ENCODE measurements at regions not wholly inside any gene's neighbourhood (a gene's known extent, or its start where the extent isn't known, plus 50 kb on each side); places are given as distances from the start of the nearest gene placed in this dataset.
"Not testable (repeated sequence)": the region's sequence is repeated elsewhere in the genome, so short reads cannot be mapped to it uniquely, and the experiment has no call there.

- Histone ChIP-seq H3K79me2 (ENCODE audit: control insufficient read depth, insufficient read depth, low read length) (no peaks in the 10 kb centered on the region), H3K9me3 (replicated peaks; ENCODE audit: control insufficient read depth, insufficient read depth, low read length) (no peaks in the 10 kb centered on the region), H4K20me1 (ENCODE audit: control insufficient read depth, insufficient read depth) (no peaks in the 10 kb centered on the region), H3K4me3 (no peak overlapping the region), H2AFZ (ENCODE audit: control insufficient read depth, low read depth, low read length) (no peak overlapping the region), H3K27ac (ENCODE audit: control insufficient read depth, insufficient read depth) (no peak overlapping the region), H3K36me3 (ENCODE audit: control insufficient read depth in 2 of 2, insufficient read depth in 2 of 2, low read length in 1 of 2) (no peaks in the 10 kb centered on the region), H3K4me2 (ENCODE audit: control insufficient read depth, insufficient read depth) (no peak overlapping the region), H3K4me1 (ENCODE audit: control insufficient read depth, insufficient read depth, low read length) (no peaks in the 10 kb centered on the region), H3K9ac (ENCODE audit: control insufficient read depth, insufficient read depth, low read length) (no peak overlapping the region), H3K27me3 (replicated peaks in 1 of 2; ENCODE audit: control insufficient read depth in 2 of 2, insufficient read depth in 2 of 2, low read length in 1 of 2) (no peaks in the 10 kb centered on the region)
- TF ChIP-seq RB1 (IDR thresholded peaks at IDR 0.05; ENCODE audit: borderline replicate concordance) (no peak), TCF7 (IDR thresholded peaks at IDR 0.05; ENCODE audit: borderline replicate concordance) (no peak)
- POLR2A ChIA-PET, result no interaction called here
- RAD21 ChIA-PET (ENCODE audit: unreplicated experiment), result no interaction called here
- SMC1A ChIA-PET (ENCODE audit: uncharacterized antibody, unreplicated experiment), result no interaction called here
- in situ Hi-C loops (cut with MboI) (no loop called here), intact Hi-C loops (cut with micrococcal nuclease; ENCODE audit: unreplicated experiment) (no loop called here)
- FAIRE-seq (no peak), ATAC-seq (no peak), DNase-seq (ENCODE audit: low read depth, low spot score) (no peak)
- no TSS peak for BruUV-seq (replicated peaks)
- CTCF ChIA-PET, result no interaction called here
- WGBS (ENCODE audit: insufficient coverage, insufficient replicate concordance, low lambda C conversion rate, missing lambda C conversion rate), result 3% methylated on average over 2 of the region's 2 CpGs
Measured at GRCh38 chr7:91504919-91505318, 240.7 kb downstream of the FZD1 start.

DNA sequence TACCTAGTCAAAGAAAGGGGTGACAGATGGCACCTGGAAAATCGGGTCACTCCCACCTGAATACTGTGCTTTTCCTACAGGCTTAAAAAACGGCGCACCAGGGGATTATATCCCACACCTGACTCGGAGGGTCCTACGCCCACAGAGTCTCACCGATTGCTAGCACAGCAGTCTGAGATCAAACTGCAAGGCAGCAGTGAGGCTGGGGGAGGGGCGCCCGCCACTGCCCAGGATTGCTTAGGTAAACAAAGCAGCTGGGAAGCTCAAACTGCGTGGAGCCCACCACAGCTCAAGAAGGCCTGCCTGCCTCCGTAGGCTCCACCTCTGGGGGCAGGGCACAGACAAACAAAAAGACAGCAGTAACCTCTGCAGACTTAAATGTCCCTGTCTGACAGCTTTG is 242.7 kb downstream of the FZD1 start:
- H3K36me3 ChIP-seq (ENCODE audit: control insufficient read depth in 2 of 2, insufficient read depth in 2 of 2, low read length in 1 of 2); H3K79me2 ChIP-seq (ENCODE audit: control insufficient read depth, insufficient read depth, low read length); H3K27ac ChIP-seq (ENCODE audit: control insufficient read depth, insufficient read depth); H3K9ac ChIP-seq (ENCODE audit: control insufficient read depth, insufficient read depth, low read length); in situ Hi-C loops (cut with MboI); RAD21 ChIA-PET (ENCODE audit: unreplicated experiment); H3K4me3 ChIP-seq; H3K4me2 ChIP-seq (ENCODE audit: control insufficient read depth, insufficient read depth); DNase-seq (ENCODE audit: low read depth, low spot score); intact Hi-C loops (cut with micrococcal nuclease; ENCODE audit: unreplicated experiment); ATAC-seq; FAIRE-seq; POLR2A ChIA-PET; H3K27me3 ChIP-seq (replicated peaks in 1 of 2; ENCODE audit: control insufficient read depth in 2 of 2, insufficient read depth in 2 of 2, low read length in 1 of 2); H3K9me3 ChIP-seq (replicated peaks; ENCODE audit: control insufficient read depth, insufficient read depth, low read length); CTCF ChIA-PET; H4K20me1 ChIP-seq (ENCODE audit: control insufficient read depth, insufficient read depth); H2AFZ ChIP-seq (ENCODE audit: control insufficient read depth, low read depth, low read length); BruUV-seq (replicated peaks); SMC1A ChIA-PET (ENCODE audit: uncharacterized antibody, unreplicated experiment); H3K4me1 ChIP-seq (ENCODE audit: control insufficient read depth, insufficient read depth, low read length): not testable (repeated sequence)
- 48% methylated on average over 10 of the region's 10 CpGs for WGBS (ENCODE audit: insufficient coverage, insufficient replicate concordance, low lambda C conversion rate, missing lambda C conversion rate)

DNA sequence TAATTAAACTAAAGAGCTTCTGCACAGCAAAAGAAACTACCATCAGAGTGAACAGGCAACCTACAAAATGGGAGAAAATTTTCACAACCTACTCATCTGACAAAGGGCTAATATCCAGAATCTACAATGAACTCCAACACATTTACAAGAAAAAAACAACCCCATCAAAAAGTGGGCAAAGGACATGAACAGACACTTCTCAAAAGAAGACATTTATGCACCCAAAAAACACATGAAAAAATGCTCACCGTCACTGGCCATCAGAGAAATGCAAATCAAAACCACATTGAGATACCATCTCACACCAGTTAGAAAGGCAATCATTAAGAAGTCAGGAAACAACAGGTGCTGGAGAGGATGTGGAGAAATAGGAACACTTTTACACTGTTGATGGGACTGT is 247.6 kb downstream of the FZD1 start:
- RAD21 ChIA-PET (ENCODE audit: unreplicated experiment); H3K27me3 ChIP-seq (replicated peaks in 1 of 2; ENCODE audit: control insufficient read depth in 2 of 2, insufficient read depth in 2 of 2, low read length in 1 of 2); POLR2A ChIA-PET; H3K9ac ChIP-seq (ENCODE audit: control insufficient read depth, insufficient read depth, low read length); H3K4me1 ChIP-seq (ENCODE audit: control insufficient read depth, insufficient read depth, low read length); SMC1A ChIA-PET (ENCODE audit: uncharacterized antibody, unreplicated experiment); H3K36me3 ChIP-seq (ENCODE audit: control insufficient read depth in 2 of 2, insufficient read depth in 2 of 2, low read length in 1 of 2); H3K79me2 ChIP-seq (ENCODE audit: control insufficient read depth, insufficient read depth, low read length); BruUV-seq (replicated peaks); DNase-seq (ENCODE audit: low read depth, low spot score); H3K4me2 ChIP-seq (ENCODE audit: control insufficient read depth, insufficient read depth); H3K4me3 ChIP-seq; H3K9me3 ChIP-seq (replicated peaks; ENCODE audit: control insufficient read depth, insufficient read depth, low read length); H2AFZ ChIP-seq (ENCODE audit: control insufficient read depth, low read depth, low read length); CTCF ChIA-PET; H3K27ac ChIP-seq (ENCODE audit: control insufficient read depth, insufficient read depth); H4K20me1 ChIP-seq (ENCODE audit: control insufficient read depth, insufficient read depth); in situ Hi-C loops (cut with MboI); intact Hi-C loops (cut with micrococcal nuclease; ENCODE audit: unreplicated experiment); ATAC-seq; FAIRE-seq: not testable (repeated sequence)
- 0% methylated on average over 1 of the region's 1 CpG for WGBS (ENCODE audit: insufficient coverage, insufficient replicate concordance, low lambda C conversion rate, missing lambda C conversion rate)
